Fibroblast of lung (primary cell): ENCODE measurements at regions not wholly inside any gene's neighbourhood (a gene's known extent, or its start where the extent isn't known, plus 50 kb on each side); places are given as distances from the start of the nearest gene placed in this dataset.
A peak's percentile ranks its signal among the peaks of the same experiment; 100 is the strongest.

Experiments used
- DNase-seq, 2 donors: peaks; one replicate each; pipeline versions ENCODE4 v3.0.0 to v3.0.0-alpha.2; 2010; ENCODE audit warnings: low read depth in 2 of 2
- H2AFZ ChIP-seq: 2 replicates; pipeline ENCODE4 v1.5.1; 2012; ENCODE audit warnings: low read length, control low read depth, inconsistent platforms
- H3K27ac ChIP-seq: 2 replicates; pipeline ENCODE4 v1.5.1; 2011; ENCODE audit warnings: low read length, control low read depth; ENCODE audit not compliant: insufficient read depth
- H3K27me3 ChIP-seq: 2 replicates; pipeline ENCODE4 v1.5.1; 2011; ENCODE audit warnings: mild to moderate bottlenecking, low read length; ENCODE audit not compliant: control insufficient read depth, insufficient read depth
- H3K36me3 ChIP-seq: 2 replicates; pipeline ENCODE4 v1.5.1; 2011; ENCODE audit warnings: low read length; ENCODE audit not compliant: control insufficient read depth, insufficient read depth
- H3K4me1 ChIP-seq: 2 replicates; pipeline ENCODE4 v1.5.1; 2011; ENCODE audit warnings: low read length; ENCODE audit not compliant: control insufficient read depth, insufficient read depth; ENCODE audit errors: extremely low read depth
- H3K4me2 ChIP-seq: 2 replicates; pipeline ENCODE4 v1.5.1; 2011; ENCODE audit warnings: low read length, control low read depth; ENCODE audit not compliant: insufficient read depth; ENCODE audit errors: extremely low read depth
- H3K4me3 ChIP-seq, 4 experiments: fragments of 200-600 bp in 1 of 4; sonication (generic) in 1 of 4; replicated peaks in 1 of 4; 2 replicates each; pipeline ENCODE4 v1.5.1; 2011 to 2016; ENCODE audit warnings: low read length in 4 of 4, low read depth in 3 of 4, mild to moderate bottlenecking in 3 of 4, control low read depth in 2 of 4, inconsistent platforms in 1 of 4, mixed read lengths in 1 of 4; ENCODE audit not compliant: insufficient read depth in 1 of 4; ENCODE audit errors: control extremely low read depth in 1 of 4
- H3K79me2 ChIP-seq: 2 replicates; pipeline ENCODE4 v1.5.1; 2012; ENCODE audit warnings: mild to moderate bottlenecking, low read length, inconsistent platforms; ENCODE audit not compliant: control insufficient read depth, insufficient read depth
- H3K9ac ChIP-seq: 2 replicates; pipeline ENCODE4 v1.5.1; 2011; ENCODE audit warnings: mild to moderate bottlenecking, low read length, control low read depth; ENCODE audit not compliant: insufficient read depth
- H3K9me3 ChIP-seq: 2 replicates; pipeline ENCODE4 v1.5.1; 2012; ENCODE audit warnings: low read depth, low read length; ENCODE audit not compliant: control insufficient read depth, insufficient read depth
- H4K20me1 ChIP-seq: 2 replicates; pipeline ENCODE4 v1.5.1; 2011; ENCODE audit warnings: low read length; ENCODE audit not compliant: control insufficient read depth, insufficient read depth; ENCODE audit errors: extremely low read depth
- EZH2 ChIP-seq: IDR thresholded peaks from 2 replicates; pipeline ENCODE4 v1.5.1; 2012; ENCODE audit warnings: low read length, control low read depth, mild to moderate bottlenecking; ENCODE audit errors: missing control alignments
- TF ChIP-seq, protein P1 (sequence below), 2 donors: IDR thresholded peaks in 1 of 2; conservative IDR thresholded peaks in 1 of 2; 1 replicate in 1 of 2; 2 replicates in 1 of 2; pipeline ENCODE4 v1.5.1; 2011 to 2012; ENCODE audit warnings: low read length in 2 of 2, control low read depth in 1 of 2, inconsistent platforms in 1 of 2, low read depth in 1 of 2, mild to moderate bottlenecking in 1 of 2

DNA sequence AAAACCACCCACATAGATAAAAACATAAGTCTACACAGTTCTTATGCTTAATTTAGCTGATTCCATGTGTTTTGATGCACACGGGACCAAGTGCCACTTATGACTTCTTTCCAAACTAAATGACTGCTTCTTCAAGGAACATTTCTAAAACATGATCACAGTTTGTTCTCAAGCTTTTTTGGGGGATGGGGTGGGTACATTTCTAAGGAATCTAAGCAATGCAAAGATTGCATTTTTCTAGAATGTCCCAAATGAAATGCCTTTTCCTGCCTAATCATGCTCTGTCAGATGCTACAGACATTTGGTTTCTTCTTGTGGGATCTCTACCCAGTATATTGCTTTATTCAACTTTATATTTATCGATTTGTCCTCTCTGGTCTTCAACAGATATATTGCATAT lies 496.8 kb upstream of the JAG1 start:
- Histone ChIP-seq H3K79me2 (no peaks in the 10 kb centered on the region), H2AFZ (no peak overlapping the region), H3K9ac (no peak overlapping the region), H3K4me2 (no peak overlapping the region), H3K4me3 (no peak overlapping the region), H3K36me3 (no peaks in the 10 kb centered on the region), H3K27ac (no peak overlapping the region), H3K4me1 (no peaks in the 10 kb centered on the region), H4K20me1 (no peaks in the 10 kb centered on the region), H3K27me3 (no peaks in the 10 kb centered on the region), H3K9me3 (no peaks in the 10 kb centered on the region)
- DNase-seq = peak in 1 of 2 donors; percentile 52
- TF ChIP-seq EZH2 = no peak
- TF ChIP-seq, protein P1, sequence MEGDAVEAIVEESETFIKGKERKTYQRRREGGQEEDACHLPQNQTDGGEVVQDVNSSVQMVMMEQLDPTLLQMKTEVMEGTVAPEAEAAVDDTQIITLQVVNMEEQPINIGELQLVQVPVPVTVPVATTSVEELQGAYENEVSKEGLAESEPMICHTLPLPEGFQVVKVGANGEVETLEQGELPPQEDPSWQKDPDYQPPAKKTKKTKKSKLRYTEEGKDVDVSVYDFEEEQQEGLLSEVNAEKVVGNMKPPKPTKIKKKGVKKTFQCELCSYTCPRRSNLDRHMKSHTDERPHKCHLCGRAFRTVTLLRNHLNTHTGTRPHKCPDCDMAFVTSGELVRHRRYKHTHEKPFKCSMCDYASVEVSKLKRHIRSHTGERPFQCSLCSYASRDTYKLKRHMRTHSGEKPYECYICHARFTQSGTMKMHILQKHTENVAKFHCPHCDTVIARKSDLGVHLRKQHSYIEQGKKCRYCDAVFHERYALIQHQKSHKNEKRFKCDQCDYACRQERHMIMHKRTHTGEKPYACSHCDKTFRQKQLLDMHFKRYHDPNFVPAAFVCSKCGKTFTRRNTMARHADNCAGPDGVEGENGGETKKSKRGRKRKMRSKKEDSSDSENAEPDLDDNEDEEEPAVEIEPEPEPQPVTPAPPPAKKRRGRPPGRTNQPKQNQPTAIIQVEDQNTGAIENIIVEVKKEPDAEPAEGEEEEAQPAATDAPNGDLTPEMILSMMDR (conservative IDR thresholded peaks at IDR 0.05 in 1 of 2, IDR thresholded peaks at IDR 0.05 in 1 of 2; ENCODE audit: low read depth in 1 of 2, low read length in 2 of 2) = no peak

DNA sequence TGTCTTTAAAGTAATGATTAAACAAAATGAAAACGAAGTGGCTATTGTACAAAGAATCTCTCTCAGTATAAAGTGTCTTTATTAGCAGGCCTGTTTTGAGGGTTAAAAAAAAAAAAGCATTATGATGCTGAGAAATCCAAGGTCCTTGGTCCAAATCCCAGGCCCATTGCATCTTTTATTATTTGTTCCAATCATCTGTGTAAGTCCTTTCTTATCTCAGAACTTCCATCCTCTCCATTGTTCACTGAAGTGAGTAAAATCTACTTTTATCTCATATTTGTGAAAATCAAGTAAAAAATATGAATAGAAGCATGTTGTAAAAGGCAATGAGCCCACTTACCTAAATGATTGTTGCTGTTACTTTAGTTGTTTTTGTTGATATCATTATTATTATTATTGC lies 499.1 kb upstream of the JAG1 start:
- no peaks in the 10 kb centered on the region for H3K4me1 ChIP-seq
- no peak overlapping the region for H2AFZ ChIP-seq
- no peaks in the 10 kb centered on the region for H3K36me3 ChIP-seq
- H3K79me2 ChIP-seq = no peaks in the 10 kb centered on the region
- H3K4me3 ChIP-seq = no peak overlapping the region
- H4K20me1 ChIP-seq = no peaks in the 10 kb centered on the region
- no peaks in the 10 kb centered on the region for H3K9me3 ChIP-seq
- no peak for DNase-seq
- H3K27me3 ChIP-seq = no peaks in the 10 kb centered on the region
- H3K9ac ChIP-seq = no peak overlapping the region
- no peak overlapping the region for H3K27ac ChIP-seq
- TF ChIP-seq, protein P1 (conservative IDR thresholded peaks at IDR 0.05 in 1 of 2, IDR thresholded peaks at IDR 0.05 in 1 of 2; ENCODE audit: low read depth in 1 of 2, low read length in 2 of 2) = no peak
- H3K4me2 ChIP-seq = no peak overlapping the region

DNA sequence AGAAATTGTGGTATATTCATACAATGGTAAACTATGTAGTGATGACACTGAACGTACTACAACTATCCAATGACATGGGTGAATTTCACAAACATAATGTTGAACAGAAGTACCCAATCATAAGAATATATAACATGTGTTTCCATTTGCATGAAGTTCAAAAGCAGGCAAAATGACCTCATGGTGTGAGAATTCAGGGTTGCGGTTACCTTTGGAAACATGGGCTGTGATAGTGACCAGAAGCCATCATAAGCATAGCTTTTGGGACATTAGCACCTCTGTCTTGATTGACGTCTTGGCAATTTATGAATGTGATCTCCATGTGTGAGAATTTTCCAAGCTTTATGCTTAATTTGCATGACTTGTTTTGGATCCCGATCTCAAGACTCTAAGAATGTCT lies 500.1 kb upstream of the JAG1 start:
- peak in 1 of 2 donors; percentile 52 for DNase-seq
- Histone ChIP-seq H3K4me3 (no peak overlapping the region), H3K79me2 (no peaks in the 10 kb centered on the region), H3K4me2 (no peak overlapping the region), H2AFZ (no peak overlapping the region), H3K4me1 (no peaks in the 10 kb centered on the region), H4K20me1 (no peaks in the 10 kb centered on the region), H3K36me3 (no peaks in the 10 kb centered on the region), H3K27ac (no peak overlapping the region), H3K9me3 (no peaks in the 10 kb centered on the region), H3K9ac (no peak overlapping the region), H3K27me3 (no peaks in the 10 kb centered on the region)
- TF ChIP-seq EZH2 = no peak
- TF ChIP-seq, protein P1 (conservative IDR thresholded peaks at IDR 0.05 in 1 of 2, IDR thresholded peaks at IDR 0.05 in 1 of 2; ENCODE audit: low read depth in 1 of 2, low read length in 2 of 2) = no peak
